Natural killer cell (primary cell): ENCODE measurements at regions not wholly inside any gene's neighbourhood (a gene's known extent, or its start where the extent isn't known, plus 50 kb on each side); places are given as distances from the start of the nearest gene placed in this dataset.

Source experiments
- ATAC-seq, 3 donors: fragments of 150-1000 bp in 2 of 3; fragments of 200-7000 bp in 1 of 3; cut with Tn5 transposase; 1 replicate in 1 of 3; 2 replicates in 2 of 3; pipeline ENCODE4 v1.10.0; 2021; ENCODE audit warnings: mild to moderate bottlenecking in 2 of 3, moderate library complexity in 2 of 3
- DNase-seq, 2 donors: peaks; one replicate each; pipeline versions ENCODE4 v3.0.0 to v3.0.0-alpha.2; 2013 to 2021; ENCODE audit warnings: mixed read lengths in 1 of 2
- H3K27ac ChIP-seq: one replicate; pipeline ENCODE4 v1.5.1; 2013; ENCODE audit warnings: mild to moderate bottlenecking, low read length
- H3K27me3 ChIP-seq: one replicate; pipeline ENCODE4 v1.6.1; 2013; ENCODE audit warnings: low read length; ENCODE audit not compliant: control insufficient read depth, insufficient read depth
- H3K36me3 ChIP-seq: one replicate; pipeline ENCODE4 v1.6.1; 2013; ENCODE audit warnings: low read length; ENCODE audit not compliant: control insufficient read depth, insufficient read depth
- H3K4me1 ChIP-seq: one replicate; pipeline ENCODE4 v1.6.1; 2013; ENCODE audit warnings: low read length; ENCODE audit not compliant: control insufficient read depth, insufficient read depth
- H3K4me3 ChIP-seq: one replicate; pipeline ENCODE4 v1.5.1; 2013; ENCODE audit warnings: low read length
- H3K9me3 ChIP-seq: one replicate; pipeline ENCODE4 v1.6.1; 2013; ENCODE audit warnings: low read length; ENCODE audit not compliant: control insufficient read depth, insufficient read depth
- H3K27ac Mint-ChIP-seq, 2 donors: one replicate each; pipeline ENCODE4 v1.8.0; 2022; ENCODE audit warnings: mild to moderate bottlenecking in 2 of 2, mixed read lengths in 2 of 2, moderate library complexity in 1 of 2
- H3K27me3 Mint-ChIP-seq, 2 donors: one replicate each; pipeline ENCODE4 v1.8.0; 2022; ENCODE audit warnings: low read depth in 2 of 2, mixed read lengths in 2 of 2
- H3K36me3 Mint-ChIP-seq: one replicate; pipeline ENCODE4 v1.8.0; 2022; ENCODE audit warnings: mixed read lengths
- H3K4me1 Mint-ChIP-seq, 2 donors: one replicate each; pipeline ENCODE4 v1.8.0; 2022; ENCODE audit warnings: mixed read lengths in 2 of 2
- H3K4me3 Mint-ChIP-seq: one replicate; pipeline ENCODE4 v1.8.0; 2022; ENCODE audit warnings: mild to moderate bottlenecking, moderate library complexity, mixed read lengths
- H3K9me3 Mint-ChIP-seq, 2 donors: one replicate each; pipeline ENCODE4 v1.8.0; 2022; ENCODE audit warnings: mixed read lengths in 2 of 2
- CTCF ChIP-seq: fragments of 200-600 bp; IDR thresholded peaks from one replicate; pipeline ENCODE4 v1.8.0; 2022; ENCODE audit warnings: antibody characterized with exemption
- WGBS: methylation state at CpG from one replicate; pipeline ENCODE4 v1.1.7; 2013; ENCODE audit warnings: missing lambda C conversion rate; ENCODE audit not compliant: insufficient coverage; 5-methylcytosine and 5-hydroxymethylcytosine counted together
- intact Hi-C: fragments of 100-400 bp; cut with micrococcal nuclease; formaldehyde crosslinking; loops from one replicate; pipeline ENCODE4 v1.14.2; 2022

- Histone ChIP-seq H3K27ac (no peak overlapping the region), H3K9me3 (peaks cover 2% of the 10 kb centered on the region), H3K36me3 (no peaks in the 10 kb centered on the region), H3K27me3 (no peaks in the 10 kb centered on the region), H3K4me1 (no peaks in the 10 kb centered on the region), H3K4me3 (no peak overlapping the region)
- no peaks in the 10 kb centered on the region for H3K36me3 Mint-ChIP-seq
- intact Hi-C loops: no loop called here
- ATAC-seq (no peak), DNase-seq (no peak)
- no peak for TF ChIP-seq CTCF
- H3K4me3 Mint-ChIP-seq: no peak overlapping the region
- H3K27me3 Mint-ChIP-seq: no peaks in the 10 kb centered on the region
- H3K4me1 Mint-ChIP-seq: no peaks in the 10 kb centered on the region
- peaks cover 10 to 11% of the 10 kb centered on the region in 2 donors for H3K9me3 Mint-ChIP-seq
- H3K27ac Mint-ChIP-seq: no peak overlapping the region
- WGBS: 34% methylated on average over 6 of the region's 6 CpGs
Observed at GRCh38 chr9:80690349-80690939, 998.9 kb downstream of the TLE1 start.

- H3K27me3 Mint-ChIP-seq: no peaks in the 10 kb centered on the region
- H3K4me1 Mint-ChIP-seq: no peaks in the 10 kb centered on the region
- ATAC-seq (no peak), DNase-seq (no peak)
- Histone ChIP-seq H3K27ac (no peak overlapping the region), H3K4me1 (no peaks in the 10 kb centered on the region), H3K9me3 (no peaks in the 10 kb centered on the region), H3K36me3 (no peaks in the 10 kb centered on the region), H3K4me3 (no peak overlapping the region), H3K27me3 (no peaks in the 10 kb centered on the region)
- TF ChIP-seq CTCF: no peak
- intact Hi-C loops: no loop called here
- no peaks in the 10 kb centered on the region for H3K36me3 Mint-ChIP-seq
- H3K27ac Mint-ChIP-seq: no peak overlapping the region
- no peak overlapping the region for H3K4me3 Mint-ChIP-seq
- peaks cover 0 to 5% of the 10 kb centered on the region in 2 donors for H3K9me3 Mint-ChIP-seq
Observed at GRCh38 chr9:80679916-80680315, 1009.4 kb downstream of the TLE1 start.

DNA sequence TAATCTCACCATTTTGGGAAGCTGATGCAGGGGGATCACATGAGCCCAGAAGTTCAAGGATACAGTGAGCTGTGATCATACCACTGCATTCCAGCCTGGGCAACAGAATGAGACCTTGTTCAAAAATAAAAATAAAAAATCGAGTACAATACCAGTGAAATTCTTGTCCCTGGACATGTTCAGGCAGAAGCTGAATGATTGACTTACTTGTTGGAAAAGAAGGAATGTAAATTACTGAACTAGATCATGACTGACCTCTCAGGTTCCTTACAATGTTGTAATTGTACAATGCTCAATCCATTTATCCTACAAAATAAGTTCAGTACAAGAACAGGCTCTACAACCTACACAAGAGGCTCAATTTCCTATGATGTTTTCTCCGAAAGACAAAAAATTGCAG is 1010.4 kb downstream of the TLE1 start:
- Mint-ChIP-seq H3K4me1 (no peaks in the 10 kb centered on the region), H3K27ac (no peak overlapping the region), H3K4me3 (no peak overlapping the region), H3K27me3 (no peaks in the 10 kb centered on the region), H3K9me3 (peaks cover 3 to 5% of the 10 kb centered on the region in 2 donors), H3K36me3 (no peaks in the 10 kb centered on the region)
- no peaks in the 10 kb centered on the region for H3K4me1 ChIP-seq
- H3K27ac ChIP-seq: no peak overlapping the region
- intact Hi-C loops: no loop called here
- DNase-seq (no peak), ATAC-seq (no peak)
- no peaks in the 10 kb centered on the region for H3K27me3 ChIP-seq
- no peaks in the 10 kb centered on the region for H3K36me3 ChIP-seq
- WGBS: 80% methylated on average over 1 of the region's 2 CpGs
- no peak for TF ChIP-seq CTCF
- H3K9me3 ChIP-seq: no peaks in the 10 kb centered on the region
- H3K4me3 ChIP-seq: no peak overlapping the region

- WGBS: 80% methylated on average over 1 of the region's 1 CpG
- no peak overlapping the region for H3K27ac ChIP-seq
- no peaks in the 10 kb centered on the region for H3K36me3 ChIP-seq
- intact Hi-C loops: no loop called here
- H3K4me1 ChIP-seq: no peaks in the 10 kb centered on the region
- peaks cover 6 to 9% of the 10 kb centered on the region in 2 donors for H3K9me3 Mint-ChIP-seq
- H3K4me1 Mint-ChIP-seq: no peaks in the 10 kb centered on the region
- TF ChIP-seq CTCF: no peak
- H3K4me3 ChIP-seq: no peak overlapping the region
- no peaks in the 10 kb centered on the region for H3K27me3 ChIP-seq
- H3K36me3 Mint-ChIP-seq: no peaks in the 10 kb centered on the region
- no peak for ATAC-seq
- H3K9me3 ChIP-seq: peaks cover 13% of the 10 kb centered on the region
- H3K27ac Mint-ChIP-seq: no peak overlapping the region
- DNase-seq: no peak
- no peaks in the 10 kb centered on the region for H3K27me3 Mint-ChIP-seq
- H3K4me3 Mint-ChIP-seq: no peak overlapping the region
Observed at GRCh38 chr9:80673496-80673895, 1015.9 kb downstream of the TLE1 start.
